IMR-90 (cell line): ENCODE measurements at regions not wholly inside any gene's neighbourhood (a gene's known extent, or its start where the extent isn't known, plus 50 kb on each side); places are given as distances from the start of the nearest gene placed in this dataset.

ENCODE experiments used
- ATAC-seq: fragments of 200-7000 bp; cut with Tn5 transposase; 2 replicates; pipeline ENCODE4 v1.9.1; 2020; ENCODE audit warnings: low read depth, mild to moderate bottlenecking, moderate library complexity
- BruUV-seq: library from RNA; stranded (reverse); fragments of 400-500 nt; replicated peaks from 2 replicates; lab custom pipeline; 2021; lab: Mats Ljungman, UMichigan
- CTCF ChIA-PET: fragments of 300-600 bp; formaldehyde crosslinking; extraction: SDS; loops from one replicate; lab custom pipeline; 2021; ENCODE audit warnings: antibody characterized with exemption; lab: Yijun Ruan, JAX
- POLR2A ChIA-PET: fragments of 300-600 bp; sonication (Branson Sonifier 250); formaldehyde crosslinking; loops from one replicate; lab custom pipeline; 2022; ENCODE audit warnings: antibody characterized with exemption; ENCODE audit not compliant: unreplicated experiment; lab: Charles Lee
- DNase-seq: peaks from one replicate; pipeline ENCODE4 v3.0.0; 2013
- H2AFZ ChIP-seq: replicated peaks from 2 replicates; pipeline ENCODE3; 2013; ENCODE audit warnings: low read length, mild to moderate bottlenecking; ENCODE audit not compliant: poor library complexity
- H2AK5ac ChIP-seq: 2 replicates; pipeline ENCODE4 v1.6.1; 2013; ENCODE audit warnings: low read depth, low read length, inconsistent platforms
- H2AK9ac ChIP-seq: replicated peaks from 2 replicates; pipeline ENCODE3; 2013; ENCODE audit warnings: mild to moderate bottlenecking, low read depth, low read length, moderate library complexity; ENCODE audit not compliant: poor library complexity
- H2BK120ac ChIP-seq: 2 replicates; pipeline ENCODE4 v1.6.1; 2013; ENCODE audit warnings: low read depth, low read length, inconsistent platforms
- H2BK15ac ChIP-seq: 3 replicates; pipeline ENCODE4 v1.6.1; 2013; ENCODE audit warnings: low read depth, low read length, inconsistent platforms
- H2BK20ac ChIP-seq: 2 replicates; pipeline ENCODE4 v1.6.1; 2013; ENCODE audit warnings: low read depth, mild to moderate bottlenecking, inconsistent platforms, low read length, moderate library complexity
- H2BK5ac ChIP-seq: 2 replicates; pipeline ENCODE4 v1.6.1; 2013; ENCODE audit warnings: mild to moderate bottlenecking, low read depth, low read length, inconsistent platforms; ENCODE audit not compliant: poor library complexity, severe bottlenecking
- H3K14ac ChIP-seq: replicated peaks from 2 replicates; pipeline ENCODE4 v1.6.1; 2013; ENCODE audit warnings: low read depth, low read length, inconsistent platforms
- H3K18ac ChIP-seq: 2 replicates; pipeline ENCODE4 v1.6.1; 2013; ENCODE audit warnings: low read depth, low read length, control low read depth
- H3K23ac ChIP-seq: 2 replicates; pipeline ENCODE4 v1.6.1; 2013; ENCODE audit warnings: low read depth, low read length, inconsistent platforms
- H3K27ac ChIP-seq: 2 replicates; pipeline ENCODE4 v1.5.1; 2013; ENCODE audit warnings: mild to moderate bottlenecking, control low read depth, low read length; ENCODE audit not compliant: insufficient read depth
- H3K27me3 ChIP-seq: 2 replicates; pipeline ENCODE4 v1.6.1; 2013; ENCODE audit warnings: low read length; ENCODE audit not compliant: control insufficient read depth, insufficient read depth
- H3K36me3 ChIP-seq: 2 replicates; pipeline ENCODE4 v1.6.1; 2013; ENCODE audit warnings: low read length, mixed read lengths; ENCODE audit not compliant: control insufficient read depth, insufficient read depth
- H3K4ac ChIP-seq: 2 replicates; pipeline ENCODE4 v1.6.1; 2013; ENCODE audit warnings: low read depth, low read length, inconsistent platforms
- H3K4me1 ChIP-seq: 2 replicates; pipeline ENCODE4 v1.6.1; 2013; ENCODE audit warnings: low read length, mixed read lengths; ENCODE audit not compliant: control insufficient read depth, insufficient read depth
- H3K4me2 ChIP-seq: 2 replicates; pipeline ENCODE4 v1.6.1; 2013; ENCODE audit warnings: low read depth, mild to moderate bottlenecking, control low read depth, low read length, moderate library complexity
- H3K4me3 ChIP-seq: 2 replicates; pipeline ENCODE4 v1.5.1; 2013; ENCODE audit warnings: low read depth, mild to moderate bottlenecking, control low read depth, low read length, moderate library complexity; ENCODE audit not compliant: insufficient read depth
- H3K56ac ChIP-seq: 2 replicates; pipeline ENCODE4 v1.6.1; 2013; ENCODE audit warnings: low read length, inconsistent platforms; ENCODE audit not compliant: insufficient read depth; ENCODE audit errors: extremely low read depth
- H3K79me1 ChIP-seq, 2 experiments: 2 replicates each; pipeline ENCODE4 v1.6.1; 2013; ENCODE audit warnings: low read length in 2 of 2, inconsistent platforms in 1 of 2, low read depth in 1 of 2
- H3K9ac ChIP-seq: 2 replicates; pipeline ENCODE4 v1.6.1; 2013; ENCODE audit warnings: low read depth, low read length, control low read depth
- H3K9me1 ChIP-seq: 2 replicates; pipeline ENCODE4 v1.6.1; 2013; ENCODE audit warnings: low read length, inconsistent platforms; ENCODE audit not compliant: insufficient read depth
- H3K9me3 ChIP-seq: 2 replicates; pipeline ENCODE4 v1.6.1; 2013; ENCODE audit warnings: low read length; ENCODE audit not compliant: control insufficient read depth, insufficient read depth
- H4K20me1 ChIP-seq: 2 replicates; pipeline ENCODE4 v1.6.1; 2013; ENCODE audit warnings: low read length, inconsistent platforms; ENCODE audit not compliant: insufficient read depth
- H4K5ac ChIP-seq: 2 replicates; pipeline ENCODE4 v1.6.1; 2013; ENCODE audit warnings: mild to moderate bottlenecking, low read depth, low read length, control low read depth
- H4K8ac ChIP-seq, 2 experiments: 2 replicates each; pipeline ENCODE4 v1.6.1; 2013; ENCODE audit warnings: low read depth in 2 of 2, low read length in 2 of 2, control low read depth in 1 of 2, inconsistent platforms in 1 of 2
- H4K91ac ChIP-seq: 2 replicates; pipeline ENCODE4 v1.6.1; 2013; ENCODE audit warnings: low read depth, low read length, inconsistent platforms; ENCODE audit not compliant: insufficient read depth
- CEBPB ChIP-seq: IDR thresholded peaks from 2 replicates; pipeline ENCODE4 v1.6.1; 2012; ENCODE audit warnings: low read depth, low read length, improper control_type of control experiment
- CHD1 ChIP-seq: IDR thresholded peaks from 2 replicates; pipeline ENCODE4 v1.6.1; 2012; ENCODE audit warnings: low read depth, low read length, improper control_type of control experiment
- MAFK ChIP-seq: IDR thresholded peaks from 2 replicates; pipeline ENCODE4 v1.6.1; 2012; ENCODE audit warnings: low read depth, low read length, improper control_type of control experiment
- NFE2L2 ChIP-seq: fragments of 150-350 bp; IDR thresholded peaks from 2 replicates; pipeline ENCODE4 v1.6.1; 2016; ENCODE audit warnings: low read depth, mild to moderate bottlenecking, low read length
- POLR2A ChIP-seq: IDR thresholded peaks from 2 replicates; pipeline ENCODE4 v1.6.1; 2012; ENCODE audit warnings: mild to moderate bottlenecking, low read depth, low read length
- RAD21 ChIP-seq: IDR thresholded peaks from 2 replicates; pipeline ENCODE4 v1.6.1; 2012; ENCODE audit warnings: low read length, improper control_type of control experiment
- RCOR1 ChIP-seq: IDR thresholded peaks from 2 replicates; pipeline ENCODE4 v1.6.1; 2012; ENCODE audit warnings: mild to moderate bottlenecking, low read length, improper control_type of control experiment; ENCODE audit not compliant: insufficient replicate concordance
- RFX5 ChIP-seq: IDR thresholded peaks from 2 replicates; pipeline ENCODE4 v1.8.0; 2012; ENCODE audit warnings: low read depth, mild to moderate bottlenecking, low read length, moderate library complexity
- SMC3 ChIP-seq: fragments of 150-350 bp; IDR thresholded peaks from 2 replicates; pipeline ENCODE4 v1.6.1; 2016; ENCODE audit warnings: low read depth, mild to moderate bottlenecking, antibody characterized with exemption, low read length, moderate library complexity
- USF2 ChIP-seq: fragments of 150-350 bp; IDR thresholded peaks from 2 replicates; pipeline ENCODE4 v1.6.1; 2017; ENCODE audit warnings: mild to moderate bottlenecking, antibody characterized with exemption, low read length, low read depth
- dilution Hi-C: fragments of 300-500 bp; cut with HindIII; formaldehyde crosslinking; loops from one replicate; pipeline ENCODE4 v1.14.3; 2018; ENCODE audit warnings: low sequenced_read_pairs; ENCODE audit not compliant: unreplicated experiment
- in situ Hi-C: fragments of 300-500 bp; cut with MboI; formaldehyde crosslinking; loops from 3 replicates; pipeline ENCODE4 v1.14.3; 2019; ENCODE audit warnings: low sequenced_read_pairs, inconsistent platforms, mixed read lengths
- intact Hi-C: fragments of 100-400 bp; cut with micrococcal nuclease; formaldehyde crosslinking; loops from 2 replicates; pipeline ENCODE4 v1.10.0; 2022
- TF ChIP-seq, protein P1 (sequence below): fragments of 150-350 bp; IDR thresholded peaks from 2 replicates; pipeline ENCODE4 v1.6.1; 2016; ENCODE audit warnings: low read depth, mild to moderate bottlenecking, low read length, moderate library complexity, borderline replicate concordance
- TF ChIP-seq, protein P2 (sequence below): conservative IDR thresholded peaks from 2 replicates; pipeline ENCODE4 v1.5.1; 2012; ENCODE audit warnings: mild to moderate bottlenecking, low read depth, low read length, improper control_type of control experiment

DNA sequence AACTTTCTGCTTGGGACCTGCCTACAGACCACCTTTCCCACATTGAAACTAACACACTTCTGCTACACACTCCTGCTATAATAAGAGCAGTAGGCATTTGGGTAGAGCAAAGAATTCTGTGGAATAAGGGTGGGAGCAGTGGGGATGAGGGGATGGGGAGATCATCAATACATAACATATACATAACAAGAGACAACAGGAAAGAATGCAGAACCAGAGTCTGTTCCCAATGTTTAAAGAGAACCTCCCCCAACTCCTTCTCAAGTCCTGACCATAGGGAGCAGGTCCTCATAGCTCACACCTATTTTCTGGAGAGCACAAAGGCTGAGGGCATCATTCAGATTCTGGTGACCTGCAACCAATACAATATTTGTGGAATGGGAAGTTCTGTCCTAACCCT lies 121.6 kb upstream of the BARHL2 start:
- no peak overlapping the region for H2BK15ac ChIP-seq
- no peak overlapping the region for H2AK5ac ChIP-seq
- H4K5ac ChIP-seq: no peak overlapping the region
- H3K4ac ChIP-seq: no peak overlapping the region
- peaks cover 84% of the 10 kb centered on the region for H3K27me3 ChIP-seq
- ATAC-seq (no peak), DNase-seq (no peak)
- CTCF ChIA-PET: interaction anchor here (1.1 kb wide), 1 partner anchor 133 kb away, joined by 3 read pairs; no protein-coding TSS in a partner anchor
- no peak overlapping the region for H4K91ac ChIP-seq
- no peak overlapping the region for H2AK9ac ChIP-seq
- H3K9ac ChIP-seq: no peak overlapping the region
- no peak overlapping the region for H3K23ac ChIP-seq
- H4K8ac ChIP-seq: no peak overlapping the region
- no peak overlapping the region for H3K18ac ChIP-seq
- no peak overlapping the region for H3K56ac ChIP-seq
- no peak overlapping the region for H3K14ac ChIP-seq
- peaks cover 10% of the 10 kb centered on the region; the same call in 1 of the 2 replicates for H3K9me3 ChIP-seq
- POLR2A ChIA-PET: no interaction called here
- H2BK120ac ChIP-seq: no peak overlapping the region
- H2BK20ac ChIP-seq: no peak overlapping the region
- dilution Hi-C loops: no loop called here
- H3K79me1 ChIP-seq: no peaks in the 10 kb centered on the region
- no peak overlapping the region for H3K4me2 ChIP-seq
- no peak overlapping the region for H3K4me3 ChIP-seq
- H4K20me1 ChIP-seq: no peaks in the 10 kb centered on the region
- H3K9me1 ChIP-seq: no peaks in the 10 kb centered on the region
- no peak overlapping the region for H2BK5ac ChIP-seq
- BruUV-seq: no TSS peak
- in situ Hi-C loops: no loop called here
- H2AFZ ChIP-seq: no peak overlapping the region
- no peaks in the 10 kb centered on the region for H3K4me1 ChIP-seq
- H3K27ac ChIP-seq: no peak overlapping the region
- intact Hi-C loops: no loop called here
- TF ChIP-seq NFE2L2 (no peak), MAFK (no peak), POLR2A (no peak), RAD21 (no peak), RFX5 (no peak), SMC3 (no peak), CEBPB (no peak), RCOR1 (no peak), USF2 (no peak), CHD1 (no peak)
- TF ChIP-seq, protein P1, sequence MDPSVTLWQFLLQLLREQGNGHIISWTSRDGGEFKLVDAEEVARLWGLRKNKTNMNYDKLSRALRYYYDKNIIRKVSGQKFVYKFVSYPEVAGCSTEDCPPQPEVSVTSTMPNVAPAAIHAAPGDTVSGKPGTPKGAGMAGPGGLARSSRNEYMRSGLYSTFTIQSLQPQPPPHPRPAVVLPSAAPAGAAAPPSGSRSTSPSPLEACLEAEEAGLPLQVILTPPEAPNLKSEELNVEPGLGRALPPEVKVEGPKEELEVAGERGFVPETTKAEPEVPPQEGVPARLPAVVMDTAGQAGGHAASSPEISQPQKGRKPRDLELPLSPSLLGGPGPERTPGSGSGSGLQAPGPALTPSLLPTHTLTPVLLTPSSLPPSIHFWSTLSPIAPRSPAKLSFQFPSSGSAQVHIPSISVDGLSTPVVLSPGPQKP: no peak
- TF ChIP-seq, protein P2, sequence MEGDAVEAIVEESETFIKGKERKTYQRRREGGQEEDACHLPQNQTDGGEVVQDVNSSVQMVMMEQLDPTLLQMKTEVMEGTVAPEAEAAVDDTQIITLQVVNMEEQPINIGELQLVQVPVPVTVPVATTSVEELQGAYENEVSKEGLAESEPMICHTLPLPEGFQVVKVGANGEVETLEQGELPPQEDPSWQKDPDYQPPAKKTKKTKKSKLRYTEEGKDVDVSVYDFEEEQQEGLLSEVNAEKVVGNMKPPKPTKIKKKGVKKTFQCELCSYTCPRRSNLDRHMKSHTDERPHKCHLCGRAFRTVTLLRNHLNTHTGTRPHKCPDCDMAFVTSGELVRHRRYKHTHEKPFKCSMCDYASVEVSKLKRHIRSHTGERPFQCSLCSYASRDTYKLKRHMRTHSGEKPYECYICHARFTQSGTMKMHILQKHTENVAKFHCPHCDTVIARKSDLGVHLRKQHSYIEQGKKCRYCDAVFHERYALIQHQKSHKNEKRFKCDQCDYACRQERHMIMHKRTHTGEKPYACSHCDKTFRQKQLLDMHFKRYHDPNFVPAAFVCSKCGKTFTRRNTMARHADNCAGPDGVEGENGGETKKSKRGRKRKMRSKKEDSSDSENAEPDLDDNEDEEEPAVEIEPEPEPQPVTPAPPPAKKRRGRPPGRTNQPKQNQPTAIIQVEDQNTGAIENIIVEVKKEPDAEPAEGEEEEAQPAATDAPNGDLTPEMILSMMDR: no peak
- no peaks in the 10 kb centered on the region for H3K36me3 ChIP-seq
